Coronary artery (tissue), 2 donors: ENCODE measurements at regions not wholly inside any gene's neighbourhood (a gene's known extent, or its start where the extent isn't known, plus 50 kb on each side); places are given as distances from the start of the nearest gene placed in this dataset.
A peak's percentile ranks its signal among the peaks of the same experiment; 100 is the strongest.

ENCODE experiments used
- DNase-seq: peaks from one replicate; pipeline ENCODE4 v3.0.0-alpha.2; 2017; ENCODE audit warnings: low spot score
- H3K27ac ChIP-seq, 2 donors: fragments of 200-600 bp; sonication (generic); one replicate each; pipeline ENCODE4 v1.5.1; 2016 to 2019
- H3K4me3 ChIP-seq: fragments of 200-600 bp; sonication (generic); 2 replicates; pipeline ENCODE4 v1.5.1; 2016; ENCODE audit warnings: mild to moderate bottlenecking, moderate library complexity
- TF ChIP-seq, protein P1 (sequence below): fragments of 200-600 bp; sonication (generic); IDR thresholded peaks from one replicate; pipeline ENCODE4 v1.5.1; 2019; ENCODE audit warnings: antibody characterized with exemption

DNA sequence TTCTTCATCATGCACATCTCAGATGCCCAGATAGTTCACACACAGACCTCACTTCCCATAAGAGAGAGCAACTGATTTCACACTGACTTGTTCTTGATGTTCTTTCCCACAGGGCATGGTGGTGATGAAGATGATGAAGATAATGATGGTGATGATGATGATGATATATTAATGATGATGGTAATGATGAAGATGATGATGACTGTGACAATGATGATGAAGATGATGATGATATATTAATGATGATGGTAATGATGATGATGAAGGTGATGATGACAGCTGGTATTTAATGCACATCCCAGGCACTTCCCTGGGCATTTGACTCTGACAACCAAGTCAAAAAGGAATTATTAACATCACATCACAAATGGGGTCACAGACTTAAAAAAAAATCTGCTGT, 225.2 kb downstream of the MAF start:
- TF ChIP-seq, protein P1, sequence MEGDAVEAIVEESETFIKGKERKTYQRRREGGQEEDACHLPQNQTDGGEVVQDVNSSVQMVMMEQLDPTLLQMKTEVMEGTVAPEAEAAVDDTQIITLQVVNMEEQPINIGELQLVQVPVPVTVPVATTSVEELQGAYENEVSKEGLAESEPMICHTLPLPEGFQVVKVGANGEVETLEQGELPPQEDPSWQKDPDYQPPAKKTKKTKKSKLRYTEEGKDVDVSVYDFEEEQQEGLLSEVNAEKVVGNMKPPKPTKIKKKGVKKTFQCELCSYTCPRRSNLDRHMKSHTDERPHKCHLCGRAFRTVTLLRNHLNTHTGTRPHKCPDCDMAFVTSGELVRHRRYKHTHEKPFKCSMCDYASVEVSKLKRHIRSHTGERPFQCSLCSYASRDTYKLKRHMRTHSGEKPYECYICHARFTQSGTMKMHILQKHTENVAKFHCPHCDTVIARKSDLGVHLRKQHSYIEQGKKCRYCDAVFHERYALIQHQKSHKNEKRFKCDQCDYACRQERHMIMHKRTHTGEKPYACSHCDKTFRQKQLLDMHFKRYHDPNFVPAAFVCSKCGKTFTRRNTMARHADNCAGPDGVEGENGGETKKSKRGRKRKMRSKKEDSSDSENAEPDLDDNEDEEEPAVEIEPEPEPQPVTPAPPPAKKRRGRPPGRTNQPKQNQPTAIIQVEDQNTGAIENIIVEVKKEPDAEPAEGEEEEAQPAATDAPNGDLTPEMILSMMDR = no peak
- DNase-seq = no peak
- Histone ChIP-seq H3K27ac (no peak overlapping the region), H3K4me3 (no peak overlapping the region)

DNA sequence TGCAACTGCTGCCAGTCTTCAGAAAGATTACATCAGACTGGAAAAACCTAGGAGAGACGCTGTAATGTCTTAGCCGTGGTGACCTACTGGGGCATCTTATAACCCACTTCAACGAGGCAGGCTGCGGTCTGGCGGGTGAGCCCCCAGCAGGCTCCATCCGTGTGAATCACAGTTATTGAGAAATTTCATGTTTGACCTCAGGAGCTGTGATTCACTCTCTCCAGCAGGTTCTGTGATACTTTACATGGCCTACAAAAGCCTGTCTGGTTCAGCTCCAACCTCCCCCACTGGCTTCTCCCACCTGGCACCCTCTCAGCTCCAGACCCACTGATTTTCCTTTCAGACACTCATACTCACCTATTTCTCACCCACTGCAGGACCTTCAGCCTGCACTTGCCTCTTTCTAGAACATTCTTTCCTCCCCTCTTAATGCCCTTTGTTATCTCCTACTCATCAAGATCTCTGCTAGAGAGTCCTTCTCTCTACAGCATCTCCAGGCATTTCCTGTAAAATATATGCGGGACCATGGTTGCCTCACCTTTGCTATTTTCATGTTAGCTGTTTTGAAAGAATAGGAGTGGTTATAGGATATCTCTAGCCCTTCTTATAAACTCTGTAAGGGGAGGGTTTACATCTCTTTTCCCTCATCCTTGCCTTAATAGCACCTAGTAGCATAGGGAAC, 227.9 kb downstream of the MAF start:
- Histone ChIP-seq H3K27ac (no peak overlapping the region), H3K4me3 (no peak overlapping the region)
- no peak for DNase-seq
- TF ChIP-seq, protein P1 = no peak

- DNase-seq = no peak
- H3K4me3 ChIP-seq = no peak overlapping the region
- TF ChIP-seq, protein P1 = no peak
- H3K27ac ChIP-seq = no peak overlapping the region
Measured at GRCh38 chr16:79370736-79371135, 229.8 kb downstream of the MAF start.

DNA sequence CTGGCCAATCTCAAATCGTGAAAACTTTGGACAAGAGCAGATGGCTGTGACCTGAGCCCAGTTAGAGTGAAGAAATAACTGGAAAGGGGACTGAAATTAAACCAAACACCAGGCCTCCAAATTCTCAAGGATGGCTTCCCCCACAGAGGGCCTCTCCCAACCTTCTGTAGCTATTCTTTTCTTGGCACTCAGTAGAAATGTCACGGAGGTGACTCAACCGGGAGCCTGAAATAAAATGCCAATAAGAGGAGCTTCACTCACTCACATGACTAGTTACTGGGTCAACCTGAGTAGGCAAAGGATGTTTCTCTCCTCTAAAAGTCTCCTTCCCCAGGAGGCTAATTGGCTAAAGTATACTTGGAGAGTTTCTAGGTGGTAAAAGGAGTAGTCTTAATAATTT, 230.7 kb downstream of the MAF start:
- H3K4me3 ChIP-seq = no peak overlapping the region
- peak; percentile 12 for DNase-seq
- H3K27ac ChIP-seq = no peak overlapping the region
- TF ChIP-seq, protein P1 = no peak

DNA sequence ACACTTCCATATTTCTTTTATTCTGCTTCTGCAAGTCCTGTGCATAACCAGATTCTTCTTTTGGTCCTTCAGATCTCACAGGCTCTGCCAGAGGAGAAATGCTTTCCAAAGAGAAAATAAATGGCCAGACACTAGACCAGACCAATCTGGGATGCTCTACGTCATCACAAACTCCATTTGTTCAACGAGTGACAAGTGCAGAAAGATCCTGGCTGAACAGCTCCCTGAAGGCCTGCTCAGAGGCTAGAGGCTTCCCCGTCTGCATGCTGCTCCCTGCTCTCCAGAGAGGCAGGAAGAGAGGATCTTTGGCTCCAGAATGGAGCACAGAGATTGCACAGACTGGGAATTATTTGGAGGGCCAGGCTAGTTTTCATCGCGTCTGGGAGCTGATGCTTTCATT, 232.7 kb downstream of the MAF start:
- Histone ChIP-seq H3K4me3 (no peak overlapping the region), H3K27ac (no peak overlapping the region)
- no peak for DNase-seq
- TF ChIP-seq, protein P1 = no peak

DNA sequence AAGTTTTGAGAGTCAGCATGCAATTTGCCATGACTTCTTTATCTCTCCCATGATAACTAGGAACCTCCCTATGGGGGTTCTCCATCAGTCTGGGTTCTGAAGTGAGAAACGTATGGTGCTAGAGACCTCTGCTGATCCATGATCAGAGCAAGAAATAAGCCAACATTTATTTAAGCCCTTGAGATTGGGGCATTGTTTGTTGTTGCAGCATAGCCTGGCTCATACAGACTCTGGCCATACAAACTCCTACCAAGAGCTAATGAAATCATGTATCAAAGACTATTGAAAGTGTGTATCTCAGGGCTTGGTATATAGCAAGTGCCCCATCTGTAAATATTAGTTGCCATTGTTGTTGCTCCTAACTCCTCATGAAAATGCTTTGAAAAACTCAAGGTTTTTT, 233.9 kb downstream of the MAF start:
- no peak for DNase-seq
- H3K4me3 ChIP-seq = no peak overlapping the region
- H3K27ac ChIP-seq = no peak overlapping the region
- TF ChIP-seq, protein P1 = no peak

GRCh38 chr16:79365702-79366101, 234.8 kb downstream of the MAF start:
- TF ChIP-seq, protein P1 = no peak
- Histone ChIP-seq H3K4me3 (no peak overlapping the region), H3K27ac (no peak overlapping the region)
- DNase-seq = no peak
